Erythroblast (primary cell): ENCODE measurements at regions not wholly inside any gene's neighbourhood (a gene's known extent, or its start where the extent isn't known, plus 50 kb on each side); places are given as distances from the start of the nearest gene placed in this dataset.

Experiments
- GATA1 ChIP-seq: IDR thresholded peaks from 2 replicates; pipeline ENCODE4 v1.6.1; 2011; ENCODE audit warnings: low read depth, mild to moderate bottlenecking, control low read depth, low read length, moderate library complexity
- POLR2A ChIP-seq: IDR thresholded peaks from 2 replicates; pipeline ENCODE4 v1.6.1; 2011; ENCODE audit warnings: mild to moderate bottlenecking, low read length

DNA sequence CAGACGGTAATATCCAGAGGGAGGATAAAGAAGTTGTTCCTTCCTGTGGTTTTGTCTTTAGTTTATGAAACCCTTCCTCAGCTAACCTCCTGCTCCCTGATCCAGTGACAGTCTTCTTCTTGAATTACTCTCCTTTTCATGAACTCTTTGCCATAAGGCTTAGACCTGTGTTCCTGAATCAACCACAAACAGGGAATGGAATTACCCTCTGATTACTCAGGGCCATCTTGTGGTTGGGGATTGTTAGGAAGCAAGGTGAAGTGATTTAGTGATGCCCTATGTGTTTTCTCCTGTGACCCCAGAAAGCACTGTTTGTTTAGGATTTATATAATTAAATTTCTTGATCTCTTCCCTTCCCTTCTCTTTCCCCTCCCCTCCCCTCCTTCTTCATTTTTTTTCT is 409.1 kb downstream of the TAF11L14 start:
- TF ChIP-seq POLR2A = no peak
- TF ChIP-seq GATA1 = no peak
